Thyroid gland (tissue), 4 donors: ENCODE measurements at regions not wholly inside any gene's neighbourhood (a gene's known extent, or its start where the extent isn't known, plus 50 kb on each side); places are given as distances from the start of the nearest gene placed in this dataset.

Experiments
- DNase-seq, 2 donors: peaks; one replicate each; pipeline ENCODE4 v3.0.0-alpha.2; 2019
- H3K27ac ChIP-seq, 3 donors: fragments of 200-600 bp; sonication (generic); 1 replicate in 2 of 3; 2 replicates in 1 of 3; pipeline ENCODE4 v1.5.1; 2016 to 2019; ENCODE audit warnings: mild to moderate bottlenecking in 1 of 3, moderate library complexity in 1 of 3
- H3K27me3 ChIP-seq: fragments of 200-600 bp; sonication (generic); one replicate; pipeline ENCODE4 v1.5.1; 2019
- H3K36me3 ChIP-seq, 2 donors: fragments of 200-600 bp; sonication (generic); one replicate each; pipeline ENCODE4 v1.5.1; 2016 to 2019
- H3K4me1 ChIP-seq, 2 donors: fragments of 200-600 bp; sonication (generic); one replicate each; pipeline ENCODE4 v1.5.1; 2017 to 2019
- H3K4me3 ChIP-seq, 3 donors: fragments of 200-600 bp; sonication (generic); replicated peaks in 1 of 3; 1 replicate in 2 of 3; 2 replicates in 1 of 3; pipeline ENCODE4 v1.5.1; 2016; ENCODE audit warnings: mild to moderate bottlenecking in 1 of 3
- H3K9me3 ChIP-seq: fragments of 200-600 bp; sonication (generic); one replicate; pipeline ENCODE4 v1.5.1; 2017
- CTCF ChIP-seq, 6 experiments: fragments of 200-600 bp in 3 of 6; fragments of 450-650 bp in 3 of 6; sonication (generic) in 3 of 6; IDR thresholded peaks; one replicate each; pipeline ENCODE4 v1.5.1; 2016 to 2019; ENCODE audit warnings: antibody characterized with exemption in 6 of 6, mild to moderate bottlenecking in 2 of 6, inconsistent platforms in 1 of 6, moderate library complexity in 1 of 6
- POLR2A ChIP-seq, 2 donors: fragments of 450-650 bp; IDR thresholded peaks; one replicate each; pipeline ENCODE4 v1.6.1; 2017; ENCODE audit warnings: antibody characterized with exemption in 2 of 2, mild to moderate bottlenecking in 2 of 2, moderate library complexity in 1 of 2
- WGBS, 2 donors: methylation state at CpG; one replicate each; pipeline ENCODE4 v1.1.5; 2017; 5-methylcytosine and 5-hydroxymethylcytosine counted together
- intact Hi-C: fragments of 100-400 bp; cut with DNase I; formaldehyde crosslinking; loops from one replicate; pipeline ENCODE4 v1.15.1; 2023

- no peaks in the 10 kb centered on the region for H3K27me3 ChIP-seq
- H3K9me3 ChIP-seq = no peaks in the 10 kb centered on the region
- no peaks in the 10 kb centered on the region for H3K36me3 ChIP-seq
- H3K4me1 ChIP-seq = peaks cover 5 to 7% of the 10 kb centered on the region in 2 donors
- TF ChIP-seq POLR2A (IDR thresholded peaks at IDR 0.05) = no peak
- no peak for TF ChIP-seq CTCF (IDR thresholded peaks at IDR 0.05)
- DNase-seq = no peak
- 96 to 100% methylated on average over 2 of the region's 2 CpGs for WGBS, 2 donors
- H3K27ac ChIP-seq = no peak overlapping the region
- intact Hi-C loops = no loop called here
- H3K4me3 ChIP-seq = no peak overlapping the region
These were observed 66.1 kb upstream of the TBCA start for GRCh38 chr5:77842243-77842642.

GRCh38 chr5:77841616-77842015 lies 65.5 kb upstream of the TBCA start:
- H3K4me1 ChIP-seq = peaks cover 5 to 7% of the 10 kb centered on the region in 2 donors
- intact Hi-C loops = no loop called here
- TF ChIP-seq CTCF (IDR thresholded peaks at IDR 0.05) (no peak), POLR2A (IDR thresholded peaks at IDR 0.05) (no peak)
- no peak overlapping the region for H3K27ac ChIP-seq
- H3K36me3 ChIP-seq = no peaks in the 10 kb centered on the region
- H3K27me3 ChIP-seq = no peaks in the 10 kb centered on the region
- WGBS, 2 donors = 84 to 94% methylated on average over 2 of the region's 2 CpGs
- no peak overlapping the region for H3K4me3 ChIP-seq
- DNase-seq = no peak
- H3K9me3 ChIP-seq = no peaks in the 10 kb centered on the region

GRCh38 chr5:77840930-77841329 lies 64.8 kb upstream of the TBCA start:
- H3K4me3 ChIP-seq = no peak overlapping the region
- intact Hi-C loops = no loop called here
- H3K27ac ChIP-seq = no peak overlapping the region
- WGBS, 2 donors = 95% methylated on average over 6 of the region's 6 CpGs
- DNase-seq = no peak
- H3K9me3 ChIP-seq = no peaks in the 10 kb centered on the region
- H3K27me3 ChIP-seq = no peaks in the 10 kb centered on the region
- TF ChIP-seq CTCF (IDR thresholded peaks at IDR 0.05) (no peak), POLR2A (IDR thresholded peaks at IDR 0.05) (no peak)
- H3K4me1 ChIP-seq = peaks cover 5 to 7% of the 10 kb centered on the region in 2 donors
- no peaks in the 10 kb centered on the region for H3K36me3 ChIP-seq

- Histone ChIP-seq H3K9me3 (no peaks in the 10 kb centered on the region), H3K4me3 (no peak overlapping the region), H3K4me1 (peaks cover 2% of the 10 kb centered on the region in 2 donors), H3K27me3 (no peaks in the 10 kb centered on the region), H3K27ac (no peak overlapping the region), H3K36me3 (no peaks in the 10 kb centered on the region)
- WGBS, 2 donors = 87 to 91% methylated on average over 3 of the region's 3 CpGs
- TF ChIP-seq POLR2A (IDR thresholded peaks at IDR 0.05) = no peak
- no peak for TF ChIP-seq CTCF (IDR thresholded peaks at IDR 0.05)
- no peak for DNase-seq
- intact Hi-C loops = no loop called here
These were observed 63.6 kb upstream of the TBCA start for GRCh38 chr5:77839691-77840090.

GRCh38 chr5:77832938-77833337 lies 56.8 kb upstream of the TBCA start:
- TF ChIP-seq CTCF (IDR thresholded peaks at IDR 0.05) = no peak
- TF ChIP-seq POLR2A (IDR thresholded peaks at IDR 0.05) = no peak
- WGBS, 2 donors = 40 to 43% methylated on average over 3 of the region's 3 CpGs
- Histone ChIP-seq H3K36me3 (no peaks in the 10 kb centered on the region), H3K4me3 (no peak overlapping the region), H3K27me3 (no peaks in the 10 kb centered on the region), H3K4me1 (peaks cover 8 to 12% of the 10 kb centered on the region in 2 donors), H3K27ac (peak overlapping the region in 1 of 3 donors; percentile 25), H3K9me3 (no peaks in the 10 kb centered on the region)
- intact Hi-C loops = no loop called here
- peak; percentile 29 to 34 for DNase-seq
